DND-41 (cell line): ENCODE measurements at regions not wholly inside any gene's neighbourhood (a gene's known extent, or its start where the extent isn't known, plus 50 kb on each side); places are given as distances from the start of the nearest gene placed in this dataset.

Experiments used
- ATAC-seq: fragments of 200-7000 bp; cut with Tn5 transposase; 3 replicates; pipeline ENCODE4 v1.9.1; 2021; ENCODE audit warnings: low read depth; ENCODE audit not compliant: insufficient read depth
- DNase-seq: peaks from one replicate; pipeline ENCODE4 v3.0.0-alpha.2; 2020
- H2AFZ ChIP-seq: 2 replicates; pipeline ENCODE4 v1.6.0; 2012; ENCODE audit warnings: low read depth, low read length
- H3K27ac ChIP-seq: 2 replicates; pipeline ENCODE4 v1.5.1; 2012; ENCODE audit warnings: low read length, inconsistent platforms
- H3K27me3 ChIP-seq: fragments of 200-600 bp; sonication (generic); 2 replicates; pipeline ENCODE4 v1.6.0; 2012; ENCODE audit warnings: low read length, mild to moderate bottlenecking, inconsistent platforms; ENCODE audit not compliant: insufficient read depth, poor library complexity
- H3K36me3 ChIP-seq: 2 replicates; pipeline ENCODE4 v1.5.1; 2012; ENCODE audit warnings: low read length, inconsistent platforms; ENCODE audit not compliant: insufficient read depth
- H3K4me1 ChIP-seq: 2 replicates; pipeline ENCODE4 v1.5.1; 2012; ENCODE audit warnings: mild to moderate bottlenecking, low read length; ENCODE audit not compliant: insufficient read depth
- H3K4me2 ChIP-seq: 2 replicates; pipeline ENCODE4 v1.6.0; 2012; ENCODE audit warnings: mild to moderate bottlenecking, moderate library complexity, low read length, inconsistent platforms; ENCODE audit not compliant: insufficient read depth
- H3K4me3 ChIP-seq, 2 experiments: fragments of 200-600 bp in 1 of 2; shearing (Covaris generic) in 1 of 2; 2 replicates each; pipeline ENCODE4 v1.5.1; 2012 to 2016; ENCODE audit warnings: inconsistent platforms in 2 of 2, low read length in 2 of 2, mild to moderate bottlenecking in 2 of 2, low read depth in 1 of 2, moderate library complexity in 1 of 2
- H3K79me2 ChIP-seq: 2 replicates; pipeline ENCODE4 v1.6.0; 2012; ENCODE audit warnings: low read length, inconsistent platforms; ENCODE audit not compliant: insufficient read depth
- H3K9ac ChIP-seq: 2 replicates; pipeline ENCODE4 v1.6.0; 2012; ENCODE audit warnings: low read depth, mild to moderate bottlenecking, inconsistent platforms, low read length, moderate library complexity
- H3K9me3 ChIP-seq: 2 replicates; pipeline ENCODE4 v1.5.1; 2012; ENCODE audit warnings: low read length, moderate library complexity, mild to moderate bottlenecking, inconsistent platforms; ENCODE audit not compliant: insufficient read depth, severe bottlenecking
- H4K20me1 ChIP-seq: 2 replicates; pipeline ENCODE4 v1.6.0; 2012; ENCODE audit warnings: low read length; ENCODE audit not compliant: insufficient read depth
- CTCF ChIP-seq: IDR thresholded peaks from 2 replicates; pipeline ENCODE4 v1.5.1; 2012; ENCODE audit warnings: borderline replicate concordance, low read length, moderate library complexity, mild to moderate bottlenecking; ENCODE audit not compliant: poor library complexity, severe bottlenecking; ENCODE audit errors: extremely low read depth
- EZH2 ChIP-seq: IDR thresholded peaks from 3 replicates; pipeline ENCODE4 v1.6.1; 2012; ENCODE audit warnings: borderline replicate concordance, low read depth, mild to moderate bottlenecking, moderate library complexity, low read length, inconsistent platforms; ENCODE audit not compliant: severe bottlenecking

- no peak overlapping the region for H3K4me3 ChIP-seq
- DNase-seq (no peak), ATAC-seq (no peak)
- H3K27ac ChIP-seq, result no peak overlapping the region
- no peaks in the 10 kb centered on the region for H3K36me3 ChIP-seq
- no peak for TF ChIP-seq EZH2
- no peak for TF ChIP-seq CTCF
- no peaks in the 10 kb centered on the region for H4K20me1 ChIP-seq
- no peaks in the 10 kb centered on the region for H3K4me1 ChIP-seq
- no peak overlapping the region for H3K4me2 ChIP-seq
- H3K9me3 ChIP-seq, result no peaks in the 10 kb centered on the region
- no peak overlapping the region for H2AFZ ChIP-seq
- H3K27me3 ChIP-seq, result no peaks in the 10 kb centered on the region
- H3K9ac ChIP-seq, result no peak overlapping the region
- H3K79me2 ChIP-seq, result no peaks in the 10 kb centered on the region
Observed at GRCh38 chr2:189252991-189253675, 73.6 kb upstream of the COL5A2 start.

GRCh38 chr2:189253836-189254235 lies 74.3 kb upstream of the COL5A2 start:
- TF ChIP-seq CTCF (no peak), EZH2 (no peak)
- H3K4me3 ChIP-seq, result no peak overlapping the region
- no peaks in the 10 kb centered on the region for H3K9me3 ChIP-seq
- ATAC-seq (no peak), DNase-seq (no peak)
- no peak overlapping the region for H3K4me2 ChIP-seq
- no peaks in the 10 kb centered on the region for H3K27me3 ChIP-seq
- no peaks in the 10 kb centered on the region for H3K4me1 ChIP-seq
- H3K36me3 ChIP-seq, result no peaks in the 10 kb centered on the region
- H2AFZ ChIP-seq, result no peak overlapping the region
- H3K9ac ChIP-seq, result no peak overlapping the region
- H3K27ac ChIP-seq, result no peak overlapping the region
- no peaks in the 10 kb centered on the region for H4K20me1 ChIP-seq
- H3K79me2 ChIP-seq, result no peaks in the 10 kb centered on the region

- no peak for ATAC-seq
- no peak overlapping the region for H3K4me3 ChIP-seq
- H3K79me2 ChIP-seq, result no peaks in the 10 kb centered on the region
- no peak overlapping the region for H2AFZ ChIP-seq
- H3K4me2 ChIP-seq, result no peak overlapping the region
- H3K27me3 ChIP-seq, result no peaks in the 10 kb centered on the region
- no peaks in the 10 kb centered on the region for H3K36me3 ChIP-seq
- TF ChIP-seq EZH2 (no peak), CTCF (no peak)
- H3K9me3 ChIP-seq, result no peaks in the 10 kb centered on the region
- no peak overlapping the region for H3K27ac ChIP-seq
- DNase-seq, result no peak
- no peak overlapping the region for H3K9ac ChIP-seq
- no peaks in the 10 kb centered on the region for H3K4me1 ChIP-seq
- H4K20me1 ChIP-seq, result no peaks in the 10 kb centered on the region
Observed at GRCh38 chr2:189254268-189254883, 74.8 kb upstream of the COL5A2 start.
